ENCODE measurements at regions not wholly inside any gene's neighbourhood (a gene's known extent, or its start where the extent isn't known, plus 50 kb on each side); places are given as distances from the start of the nearest gene placed in this dataset.
A peak's percentile ranks its signal among the peaks of the same experiment; 100 is the strongest.
"Not testable (repeated sequence)": the region's sequence is repeated elsewhere in the genome, so short reads cannot be mapped to it uniquely, and the experiment has no call there.

- no peak for DNase-seq (ENCODE audit: low read depth in 2 of 2)
Measured at GRCh38 chr6:43936476-43936875, 166.5 kb downstream of the VEGFA start.

GRCh38 chr6:43935921-43936439 is 166.0 kb downstream of the VEGFA start:
- DNase-seq (ENCODE audit: low read depth in 2 of 2) = no peak

GRCh38 chr6:43934803-43935602 is 165.0 kb downstream of the VEGFA start:
- no peak for DNase-seq (ENCODE audit: low read depth in 2 of 2)

GRCh38 chr6:43934183-43934802 is 164.3 kb downstream of the VEGFA start:
- DNase-seq (ENCODE audit: low read depth in 2 of 2) = no peak

GRCh38 chr6:43933148-43933885 is 163.3 kb downstream of the VEGFA start:
- DNase-seq (ENCODE audit: low read depth in 2 of 2) = no peak

GRCh38 chr6:43932259-43933147 is 162.5 kb downstream of the VEGFA start:
- DNase-seq (ENCODE audit: low read depth in 2 of 2) = no peak

- DNase-seq (ENCODE audit: low read depth in 2 of 2) = no peak
Measured at GRCh38 chr6:43931201-43931600, 161.2 kb downstream of the VEGFA start.

GRCh38 chr6:43930440-43931154 is 160.6 kb downstream of the VEGFA start:
- no peak for DNase-seq (ENCODE audit: low read depth in 2 of 2)

- no peak for DNase-seq (ENCODE audit: low read depth in 2 of 2)
Measured at GRCh38 chr6:43929511-43929910, 159.5 kb downstream of the VEGFA start.

- no peak for DNase-seq (ENCODE audit: low read depth in 2 of 2)
Measured at GRCh38 chr6:43927532-43928210, 157.7 kb downstream of the VEGFA start.

- DNase-seq (ENCODE audit: low read depth in 2 of 2) = no peak
Measured at GRCh38 chr6:43926634-43927531, 156.9 kb downstream of the VEGFA start.

GRCh38 chr6:43925636-43926139 is 155.7 kb downstream of the VEGFA start:
- DNase-seq (ENCODE audit: low read depth in 2 of 2) = not testable (repeated sequence)

GRCh38 chr6:43924222-43924702 is 154.3 kb downstream of the VEGFA start:
- peak; percentile 56 to 57 for DNase-seq (ENCODE audit: low read depth in 2 of 2)

- DNase-seq (ENCODE audit: low read depth in 2 of 2) = no peak
Measured at GRCh38 chr6:43923376-43924221, 153.6 kb downstream of the VEGFA start.

- DNase-seq (ENCODE audit: low read depth in 2 of 2) = no peak
Measured at GRCh38 chr6:43922426-43923375, 152.7 kb downstream of the VEGFA start.

GRCh38 chr6:43921548-43922425 is 151.8 kb downstream of the VEGFA start:
- DNase-seq (ENCODE audit: low read depth in 2 of 2) = no peak
